Kidney epithelial cell (primary cell): ENCODE measurements at regions not wholly inside any gene's neighbourhood (a gene's known extent, or its start where the extent isn't known, plus 50 kb on each side); places are given as distances from the start of the nearest gene placed in this dataset.

ENCODE experiments used
- DNase-seq: peaks from one replicate; pipeline ENCODE4 v3.0.0-alpha.2; 2010; ENCODE audit warnings: low read depth
- H3K27me3 ChIP-seq: 2 replicates; pipeline ENCODE4 v1.6.0; 2011; ENCODE audit warnings: low read length; ENCODE audit not compliant: control insufficient read depth, insufficient read depth
- H3K36me3 ChIP-seq: 2 replicates; pipeline ENCODE4 v1.5.1; 2011; ENCODE audit warnings: low read length; ENCODE audit not compliant: control insufficient read depth, insufficient read depth
- H3K4me3 ChIP-seq: 2 replicates; pipeline ENCODE4 v1.5.1; 2011; ENCODE audit warnings: low read depth, mild to moderate bottlenecking, control low read depth, low read length
- CTCF ChIP-seq: IDR thresholded peaks from 2 replicates; pipeline ENCODE4 v1.5.1; 2011; ENCODE audit warnings: mild to moderate bottlenecking, moderate library complexity, low read length, control low read depth, inconsistent platforms; ENCODE audit not compliant: insufficient read depth, poor library complexity, severe bottlenecking

GRCh38 chr16:63682844-63683243, 1439.0 kb downstream of the CDH11 start:
- Histone ChIP-seq H3K27me3 (no peaks in the 10 kb centered on the region), H3K4me3 (no peak overlapping the region), H3K36me3 (no peaks in the 10 kb centered on the region)
- no peak for TF ChIP-seq CTCF
- DNase-seq = no peak

DNA sequence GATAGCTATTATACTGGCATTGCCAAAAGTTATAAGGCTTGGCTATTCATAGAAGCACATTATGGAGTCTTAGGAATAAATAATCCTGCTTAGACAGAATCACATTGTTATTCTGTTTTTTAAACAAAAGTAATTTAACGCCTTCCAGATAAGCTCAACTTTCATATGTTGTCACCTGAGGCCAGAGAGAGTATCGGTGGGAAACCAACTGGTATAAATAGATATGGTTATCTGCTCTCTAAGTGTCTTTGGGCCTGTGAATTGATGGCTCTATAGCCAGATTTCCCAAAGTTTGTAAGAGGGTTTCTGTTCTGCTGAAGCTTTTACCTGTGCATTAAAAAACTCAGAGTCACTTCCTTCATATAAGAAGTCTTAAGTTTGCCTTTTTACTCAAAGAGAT, 1449.4 kb downstream of the CDH11 start:
- H3K27me3 ChIP-seq = no peaks in the 10 kb centered on the region
- DNase-seq = no peak
- H3K36me3 ChIP-seq = no peaks in the 10 kb centered on the region
- TF ChIP-seq CTCF = no peak
- no peak overlapping the region for H3K4me3 ChIP-seq

DNA sequence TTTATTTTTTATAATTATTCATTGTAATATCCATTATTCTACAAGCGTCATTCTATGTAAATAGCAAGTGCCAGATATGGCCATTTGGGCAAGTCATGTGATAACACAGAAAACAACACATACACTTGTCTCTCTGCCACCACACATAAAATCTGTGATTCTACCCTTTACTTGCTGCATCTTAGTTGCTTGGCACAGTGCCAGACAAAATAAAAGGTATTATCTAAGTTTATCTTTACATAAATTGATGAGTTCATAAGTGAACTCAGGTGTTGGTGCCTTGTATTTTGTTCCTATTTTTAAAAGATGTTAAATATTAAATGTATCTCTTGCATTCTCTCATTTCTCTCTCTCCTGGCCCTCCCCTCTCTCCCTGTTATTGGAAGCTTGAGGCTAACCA, 1458.7 kb downstream of the CDH11 start:
- DNase-seq = no peak
- Histone ChIP-seq H3K4me3 (no peak overlapping the region), H3K36me3 (no peaks in the 10 kb centered on the region), H3K27me3 (no peaks in the 10 kb centered on the region)
- TF ChIP-seq CTCF = no peak

DNA sequence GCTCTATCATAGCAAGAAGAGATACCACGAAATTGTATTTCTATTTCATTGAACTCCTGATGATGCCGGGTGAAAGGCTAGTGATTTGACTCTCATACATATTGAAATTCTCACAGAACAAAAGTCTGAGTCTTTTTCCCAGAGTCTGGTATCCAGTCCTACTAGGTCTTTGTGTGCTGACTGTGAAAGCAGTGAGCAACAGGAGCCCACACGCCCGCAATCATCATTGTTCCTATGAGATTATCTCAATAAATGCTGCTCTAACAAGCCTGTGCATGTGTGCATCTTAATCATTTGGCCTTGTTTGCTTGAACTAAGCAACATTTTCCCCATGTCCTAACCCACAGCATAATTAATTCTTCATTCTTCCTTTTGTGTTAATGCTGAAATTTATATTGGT, 1466.0 kb downstream of the CDH11 start:
- no peak for DNase-seq
- no peak for TF ChIP-seq CTCF
- Histone ChIP-seq H3K27me3 (no peaks in the 10 kb centered on the region), H3K4me3 (no peak overlapping the region), H3K36me3 (no peaks in the 10 kb centered on the region)

DNA sequence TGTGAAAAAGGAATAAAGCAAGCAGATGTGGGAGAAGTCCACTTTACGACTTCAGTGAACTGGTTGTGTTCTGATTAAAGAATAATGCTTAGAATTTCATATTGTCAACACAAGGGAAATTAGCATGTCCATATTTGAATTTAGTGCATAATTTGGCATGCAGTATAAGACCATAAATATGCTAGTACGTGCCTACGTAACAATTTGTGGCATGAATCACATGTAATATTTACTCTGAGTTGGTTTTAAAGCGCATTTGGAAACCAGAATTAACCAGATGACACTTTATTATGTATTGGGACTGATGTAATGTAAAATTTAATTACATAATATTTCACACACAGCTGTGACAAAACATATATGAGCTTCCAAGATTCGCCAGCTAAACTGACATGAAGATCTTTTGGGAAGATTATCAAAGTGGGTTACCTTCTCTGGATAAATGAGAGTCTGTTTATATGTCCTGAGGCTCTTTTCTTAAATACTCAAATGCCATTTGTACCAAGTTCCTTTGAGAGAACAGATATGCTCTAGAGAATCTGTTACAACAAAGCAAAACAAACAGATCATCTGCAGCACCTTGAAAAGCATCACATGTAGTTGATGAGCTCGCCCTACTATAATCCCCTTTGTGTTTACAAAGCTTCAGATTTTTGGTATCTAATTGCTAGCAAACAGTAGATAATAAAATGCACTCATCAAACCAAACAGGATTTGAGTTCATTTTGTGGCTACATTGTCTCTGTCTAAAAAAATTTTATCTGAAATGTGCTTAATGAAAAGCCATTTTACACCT, 1468.6 kb downstream of the CDH11 start:
- H3K36me3 ChIP-seq = no peaks in the 10 kb centered on the region

More for the DNA sequence above, 1468.6 kb downstream of the CDH11 start:
- TF ChIP-seq CTCF = no peak
- Histone ChIP-seq H3K27me3 (no peaks in the 10 kb centered on the region), H3K4me3 (no peak overlapping the region)
- no peak for DNase-seq
